TTC549 (cell line): ENCODE measurements at regions not wholly inside any gene's neighbourhood (a gene's known extent, or its start where the extent isn't known, plus 50 kb on each side); places are given as distances from the start of the nearest gene placed in this dataset.

Source experiments
- FAIRE-seq: peaks from 2 replicates; lab custom pipeline; 2012; peaks lifted over from hg19 to GRCh38; lab: Jason Lieb, UNC

GRCh38 chr2:153100151-153100550, 378.4 kb downstream of the RPRM start:
- no peak for FAIRE-seq

GRCh38 chr2:153098073-153098472, 379.7 kb downstream of the ARL6IP6 start:
- FAIRE-seq, result no peak

DNA sequence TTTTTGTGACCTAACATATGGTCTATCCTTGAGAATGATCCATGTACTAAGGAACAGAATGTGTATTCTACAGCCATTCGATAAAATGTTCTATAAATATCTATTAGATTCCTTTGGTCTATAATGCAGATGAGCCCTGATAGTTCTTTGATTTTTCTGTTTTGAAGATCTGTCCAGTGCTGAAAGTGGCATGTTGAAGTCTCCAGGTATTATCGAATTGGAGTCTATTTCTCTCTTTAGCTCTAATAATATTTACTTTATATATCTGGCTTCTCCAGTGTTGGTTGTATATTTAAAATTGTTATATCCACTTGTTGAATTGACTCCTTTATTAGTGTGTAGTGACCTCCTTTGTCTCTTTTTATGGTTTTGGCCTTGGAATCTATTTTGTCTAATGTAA, 377.9 kb downstream of the ARL6IP6 start:
- no peak for FAIRE-seq

- FAIRE-seq, result no peak
Observed at GRCh38 chr2:153091344-153091743, 372.9 kb downstream of the ARL6IP6 start.

DNA sequence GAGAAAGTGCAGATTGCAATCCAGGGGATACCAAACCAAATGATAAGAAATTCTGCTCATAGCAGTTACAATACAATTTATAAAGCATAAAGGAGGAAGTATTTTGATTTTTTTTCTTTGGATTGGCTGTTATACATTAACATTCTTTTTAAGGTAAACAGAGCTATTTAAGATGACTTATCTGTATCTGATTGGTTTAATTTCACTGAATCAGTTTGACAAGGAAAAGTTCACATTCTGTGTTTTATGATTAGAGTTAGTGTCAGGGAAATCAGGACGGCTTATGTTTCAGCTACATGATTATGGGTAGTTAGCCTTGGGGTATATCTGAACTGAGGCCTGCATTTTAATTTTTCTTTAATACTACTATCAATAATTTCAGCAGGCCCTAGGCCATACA, 360.9 kb downstream of the ARL6IP6 start:
- FAIRE-seq, result no peak

DNA sequence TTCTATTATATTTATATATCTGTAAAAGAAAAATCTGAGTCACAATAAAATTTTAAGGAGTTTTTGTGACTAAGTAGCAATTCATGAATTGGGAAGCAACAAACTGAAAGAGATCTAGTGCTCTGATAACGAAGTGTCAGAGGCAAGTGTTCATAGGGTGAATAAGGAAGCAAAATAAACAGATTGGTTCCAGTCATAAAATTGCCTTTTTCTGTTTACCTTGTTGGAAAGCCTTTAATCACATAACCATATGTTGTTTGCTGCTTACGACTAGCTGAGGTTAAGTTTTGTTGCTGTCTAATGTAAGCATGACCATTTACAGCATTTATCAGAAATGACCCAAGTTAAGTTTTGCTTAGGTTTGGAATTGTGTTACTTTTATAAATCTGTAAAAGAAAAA, 358.9 kb downstream of the ARL6IP6 start:
- no peak for FAIRE-seq

DNA sequence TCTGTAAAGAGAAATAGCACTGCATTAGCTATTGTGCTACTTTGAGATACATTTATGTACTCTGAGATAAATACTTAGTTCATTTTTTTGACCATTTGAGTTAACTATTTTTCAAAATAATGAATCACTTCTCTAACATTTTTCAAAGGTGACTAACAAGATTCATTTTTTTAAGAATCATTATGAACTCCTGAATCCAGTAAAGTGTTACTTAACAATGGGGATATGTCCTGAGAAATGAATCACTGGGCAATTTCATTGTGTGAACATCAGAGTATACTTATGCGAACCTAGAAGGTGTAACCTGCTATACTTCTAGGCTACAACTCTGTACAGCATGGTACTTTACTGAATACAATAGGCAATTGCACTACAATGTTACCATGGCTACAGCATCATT, 355.8 kb downstream of the ARL6IP6 start:
- no peak for FAIRE-seq

GRCh38 chr2:153072813-153073212, 354.4 kb downstream of the ARL6IP6 start:
- FAIRE-seq, result no peak

DNA sequence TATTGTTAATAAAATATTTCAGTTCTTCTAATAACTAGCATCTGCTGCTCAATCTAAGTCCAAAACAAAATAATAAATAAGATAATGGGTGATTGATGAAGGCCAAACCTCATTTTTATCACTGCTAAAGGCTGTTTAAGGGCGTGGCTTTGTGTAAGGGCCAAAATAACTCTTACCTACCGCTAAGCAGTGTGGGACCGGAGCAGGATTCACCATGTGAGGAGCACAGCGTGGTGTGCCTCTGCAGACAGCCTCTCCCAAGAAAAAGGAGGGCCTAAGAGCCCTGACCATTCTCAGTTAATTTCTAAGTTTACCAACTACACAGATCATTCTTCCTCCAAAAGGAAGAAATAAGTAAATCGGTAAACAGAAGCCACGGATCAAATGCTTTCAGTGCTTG, 353.7 kb downstream of the ARL6IP6 start:
- no peak for FAIRE-seq

DNA sequence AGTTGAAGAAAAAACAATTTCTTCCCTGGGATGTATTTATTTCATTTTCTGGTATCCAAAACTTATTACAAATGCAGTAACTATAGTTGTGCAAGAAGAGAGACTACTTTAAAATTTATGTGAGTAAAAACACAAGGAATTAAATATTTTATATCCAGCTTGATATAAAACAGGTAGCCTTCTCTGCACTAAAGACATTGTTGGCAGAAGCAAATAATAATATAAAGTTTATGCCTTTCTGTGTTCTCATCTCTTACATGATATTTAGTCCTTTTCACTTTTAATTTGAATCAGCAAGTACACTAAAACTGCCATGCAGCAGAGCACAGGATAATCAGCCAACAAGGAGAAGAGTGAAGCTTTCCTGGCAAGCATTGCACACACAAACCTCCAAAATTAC, 352.7 kb downstream of the ARL6IP6 start:
- no peak for FAIRE-seq

DNA sequence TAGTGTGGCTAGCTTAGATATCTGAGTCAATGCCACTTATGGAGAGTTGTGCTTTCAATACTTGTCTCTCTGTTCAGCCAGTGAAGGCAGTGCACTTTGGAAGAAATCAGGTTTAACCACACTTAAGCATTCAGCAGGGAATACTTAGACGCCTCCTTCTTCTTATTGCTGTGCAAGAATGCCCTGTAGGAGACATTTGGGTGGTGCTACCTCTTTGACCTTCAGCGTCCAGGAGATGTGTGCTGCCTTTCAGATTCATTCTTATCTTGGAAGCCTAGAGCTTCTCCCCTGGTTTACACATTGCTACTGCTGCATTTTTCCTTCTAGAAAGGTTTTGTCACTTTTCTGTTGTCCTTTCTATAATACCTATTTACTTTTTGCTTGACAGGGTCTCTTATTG, 350.5 kb downstream of the ARL6IP6 start:
- no peak for FAIRE-seq

GRCh38 chr2:153068052-153068451, 349.6 kb downstream of the ARL6IP6 start:
- no peak for FAIRE-seq

DNA sequence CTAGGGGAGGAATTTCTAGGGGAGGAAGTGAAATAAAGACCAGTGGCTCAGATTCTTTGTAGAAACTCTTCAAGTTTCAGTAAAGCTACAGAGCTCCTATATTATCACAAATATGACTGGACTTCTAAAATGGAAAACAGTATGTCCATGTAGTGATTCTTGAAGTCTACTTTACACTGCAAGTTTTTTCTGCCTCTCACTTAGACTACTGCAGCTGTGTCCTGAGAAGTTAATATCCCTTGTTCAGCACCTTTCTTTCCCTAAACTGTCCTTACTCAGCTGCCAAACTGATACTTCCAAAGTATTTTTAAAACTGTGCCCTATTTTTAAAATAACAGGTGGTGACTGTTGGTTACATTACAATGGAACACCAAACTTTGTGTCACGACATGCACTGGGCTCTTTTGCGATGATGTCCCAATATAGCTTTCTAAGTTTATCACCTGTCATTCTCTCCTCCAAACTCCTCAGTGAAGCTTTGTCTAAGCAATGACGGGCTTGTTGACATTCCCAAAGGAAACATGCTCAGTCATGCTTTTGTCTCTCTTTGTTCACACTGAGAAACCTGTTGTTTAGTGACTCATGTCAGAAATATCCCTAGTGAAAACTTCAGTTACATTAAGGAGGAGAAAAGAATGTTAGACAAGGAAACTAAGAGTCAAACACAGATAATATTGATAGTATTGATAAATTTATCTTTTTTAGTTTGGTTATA, 341.1 kb downstream of the ARL6IP6 start:
- no peak for FAIRE-seq

DNA sequence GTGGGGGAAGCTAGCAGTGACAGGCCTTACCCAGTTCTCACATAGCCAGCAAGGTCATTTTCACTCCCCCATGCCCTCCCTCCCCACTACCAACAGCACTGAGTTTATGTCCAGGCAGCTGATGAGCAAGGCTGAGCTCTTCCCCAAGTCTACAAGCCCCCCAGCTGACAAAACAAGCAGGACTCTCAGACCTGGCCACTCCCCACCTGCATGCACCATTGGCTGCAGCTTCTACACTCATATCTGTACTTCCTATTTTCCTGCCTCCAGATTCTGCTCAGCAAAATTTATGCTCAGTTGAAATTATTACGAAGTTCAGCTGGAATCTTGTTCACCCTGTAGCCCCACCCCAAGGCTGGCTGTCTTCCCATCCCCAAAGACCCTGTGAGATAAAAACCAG, 339.3 kb downstream of the ARL6IP6 start:
- FAIRE-seq, result no peak

GRCh38 chr2:153055182-153055581, 336.8 kb downstream of the ARL6IP6 start:
- no peak for FAIRE-seq

- FAIRE-seq, result no peak
Observed at GRCh38 chr2:153052807-153053559, 334.6 kb downstream of the ARL6IP6 start.

DNA sequence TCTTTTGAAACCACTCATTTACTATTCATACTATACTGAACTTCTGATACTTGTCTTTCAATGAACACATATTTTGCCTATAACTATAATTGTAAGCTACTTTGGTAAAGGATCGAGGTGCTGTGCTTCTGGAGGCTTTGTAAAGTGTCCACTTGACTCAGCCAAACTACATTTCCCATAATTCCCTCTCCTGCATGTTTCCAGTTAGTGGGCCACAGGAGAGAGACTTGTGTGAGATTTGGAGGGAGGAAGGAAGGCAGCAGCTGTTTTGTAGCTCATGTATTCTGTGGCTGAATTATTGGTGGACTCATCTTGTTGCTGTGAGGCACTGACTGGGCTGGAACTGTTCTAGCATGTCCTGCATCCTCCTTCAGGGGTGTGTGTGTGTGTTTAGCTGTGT, 328.8 kb downstream of the ARL6IP6 start:
- FAIRE-seq, result no peak

DNA sequence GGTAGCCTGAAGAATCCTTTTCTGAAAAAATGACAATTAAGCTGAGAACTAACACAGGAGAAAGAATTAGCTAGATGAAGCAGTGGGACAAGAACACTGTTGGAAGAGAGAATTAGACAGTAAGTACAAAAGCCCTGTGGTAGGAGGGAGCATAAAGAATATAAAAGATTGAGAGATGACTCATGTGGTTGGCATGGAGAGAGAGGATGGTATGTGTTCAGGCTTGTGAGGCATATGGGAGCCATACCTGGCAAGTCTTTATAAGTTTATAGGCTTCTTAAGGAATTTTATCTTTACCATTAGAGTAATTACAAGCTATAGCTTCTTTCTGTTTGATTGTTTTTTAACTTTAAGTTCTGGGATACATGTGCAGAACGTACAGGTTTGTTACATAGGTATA, 325.0 kb downstream of the ARL6IP6 start:
- FAIRE-seq, result no peak

GRCh38 chr2:153028626-153029025, 310.2 kb downstream of the ARL6IP6 start:
- FAIRE-seq, result no peak

- no peak for FAIRE-seq
Observed at GRCh38 chr2:153027533-153027932, 309.1 kb downstream of the ARL6IP6 start.

GRCh38 chr2:153020201-153020600, 301.8 kb downstream of the ARL6IP6 start:
- no peak for FAIRE-seq

DNA sequence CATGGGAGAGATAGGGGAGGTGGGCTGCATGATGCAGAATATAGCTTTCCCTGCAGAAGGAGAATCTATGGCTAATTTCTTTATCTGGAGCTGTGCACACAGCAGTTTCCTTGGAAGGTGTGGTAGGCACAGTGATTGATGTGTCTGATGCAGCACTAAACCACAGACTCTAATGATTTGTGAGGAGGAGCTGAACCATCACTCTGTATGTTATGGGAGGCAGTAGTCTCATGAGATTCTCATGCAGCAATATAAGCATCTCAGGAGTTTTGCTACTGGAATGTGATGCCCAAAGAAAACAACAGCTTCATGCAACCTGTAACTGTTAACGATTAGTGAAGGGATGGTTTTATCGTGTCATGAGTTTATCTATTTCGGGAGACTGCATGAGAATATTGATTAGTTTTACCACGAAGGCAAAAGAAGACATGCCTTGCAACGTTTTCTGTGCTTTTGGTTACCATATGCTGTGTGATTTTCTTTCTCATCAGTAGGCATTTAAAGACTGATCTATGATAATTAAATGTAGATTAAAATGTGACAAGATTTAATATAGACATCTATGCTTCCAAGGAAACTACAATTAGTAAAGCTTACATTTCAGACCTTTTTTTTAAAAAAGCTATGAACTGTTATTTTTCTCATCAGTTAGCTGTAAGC, 286.8 kb downstream of the ARL6IP6 start:
- no peak for FAIRE-seq

GRCh38 chr2:153004627-153005026, 286.2 kb downstream of the ARL6IP6 start:
- no peak for FAIRE-seq

DNA sequence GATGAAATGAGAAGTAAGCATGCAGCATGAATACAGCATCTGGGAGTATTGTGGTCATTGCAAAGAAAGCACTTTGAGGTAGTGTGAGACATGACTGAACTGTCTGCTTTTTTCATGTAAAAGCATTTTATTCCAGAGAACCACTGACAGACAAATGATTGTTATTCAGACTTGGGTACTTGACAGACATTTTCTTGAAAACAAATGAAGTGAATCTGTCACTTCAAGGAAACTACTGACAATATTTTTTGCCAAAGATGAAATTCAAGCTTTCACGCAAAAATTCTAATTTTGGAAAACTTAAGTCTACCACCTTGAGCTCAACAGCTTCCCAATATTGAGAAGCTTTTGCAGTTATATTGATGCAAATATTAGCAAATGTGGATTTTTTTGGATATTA, 255.7 kb downstream of the ARL6IP6 start:
- no peak for FAIRE-seq
